Karpas-422 (cell line): ENCODE measurements at regions not wholly inside any gene's neighbourhood (a gene's known extent, or its start where the extent isn't known, plus 50 kb on each side); places are given as distances from the start of the nearest gene placed in this dataset. TPM values are rescaled to one million over a fixed set of nuclear protein-coding genes. Genes with fewer than 3 reads are reported as not detected.

Source experiments
- DNase-seq: peaks from one replicate; pipeline ENCODE4 v3.0.0-alpha.2; 2015
- H2AFZ ChIP-seq: fragments of 200-600 bp; sonication (generic); 2 replicates; pipeline ENCODE4 v1.6.1; 2014; ENCODE audit warnings: antibody characterized with exemption, low read length, mixed read lengths
- H3K27ac ChIP-seq: fragments of 200-600 bp; sonication (generic); 2 replicates; pipeline ENCODE4 v1.5.1; 2014; ENCODE audit warnings: mild to moderate bottlenecking, low read length, moderate library complexity
- H3K27me3 ChIP-seq: fragments of 200-600 bp; sonication (generic); 2 replicates; pipeline ENCODE4 v1.6.1; 2014; ENCODE audit warnings: low read length, mixed read lengths
- H3K36me3 ChIP-seq: fragments of 200-600 bp; sonication (generic); 2 replicates; pipeline ENCODE4 v1.6.1; 2014; ENCODE audit warnings: low read length, mixed read lengths; ENCODE audit not compliant: insufficient read depth
- H3K4me1 ChIP-seq: fragments of 200-600 bp; sonication (generic); 2 replicates; pipeline ENCODE4 v1.6.1; 2014; ENCODE audit warnings: mild to moderate bottlenecking, low read length, mixed read lengths
- H3K4me2 ChIP-seq: fragments of 200-600 bp; sonication (generic); 2 replicates; pipeline ENCODE4 v1.6.1; 2014; ENCODE audit warnings: low read length, low read depth, mild to moderate bottlenecking; ENCODE audit not compliant: poor library complexity, severe bottlenecking
- H3K4me3 ChIP-seq: fragments of 200-600 bp; sonication (generic); 2 replicates; pipeline ENCODE4 v1.5.1; 2014; ENCODE audit warnings: mild to moderate bottlenecking, antibody characterized with exemption, low read length, mixed read lengths
- H3K79me2 ChIP-seq: fragments of 200-600 bp; sonication (generic); 2 replicates; pipeline ENCODE4 v1.6.1; 2014; ENCODE audit warnings: mild to moderate bottlenecking, low read length, mixed read lengths
- H3K9ac ChIP-seq: fragments of 200-600 bp; sonication (generic); 2 replicates; pipeline ENCODE4 v1.6.0; 2014; ENCODE audit warnings: low read length
- H3K9me2 ChIP-seq: fragments of 200-600 bp; sonication (generic), shearing (Covaris generic); replicated peaks from 2 replicates; pipeline ENCODE4 v1.6.0; 2014; ENCODE audit warnings: mild to moderate bottlenecking, low read length, moderate library complexity; ENCODE audit not compliant: insufficient read depth
- H3K9me3 ChIP-seq: fragments of 300-700, 200-600 bp; sonication (generic); 2 replicates; pipeline ENCODE4 v1.6.1; 2014; ENCODE audit warnings: low read length, mixed read lengths
- H4K20me1 ChIP-seq: fragments of 200-600 bp; sonication (generic); 2 replicates; pipeline ENCODE4 v1.6.1; 2014; ENCODE audit warnings: mild to moderate bottlenecking, antibody characterized with exemption, low read length, low read depth; ENCODE audit not compliant: insufficient read depth
- small RNA-seq: library from RNA; depleted of rRNA; stranded (forward); fragments of <200 nt; gene quantifications from one replicate; pipeline ENCODE3, GENCODE V24; 2014

- H3K9ac ChIP-seq, result 0 out of 2 replicates have a peak overlapping the region, but pooled peaks have one; percentile 20
- no peak overlapping the region for H2AFZ ChIP-seq
- H3K9me3 ChIP-seq, result no peaks in the 10 kb centered on the region
- no peaks in the 10 kb centered on the region for H4K20me1 ChIP-seq
- H3K4me1 ChIP-seq, result peaks cover 81% of the 10 kb centered on the region
- H3K9me2 ChIP-seq, result no peaks in the 10 kb centered on the region
- H3K4me2 ChIP-seq, result no peak overlapping the region
- H3K27ac ChIP-seq, result peak overlapping the region; percentile 95
- H3K4me3 ChIP-seq, result no peak overlapping the region
- H3K79me2 ChIP-seq, result no peaks in the 10 kb centered on the region
- no peak for DNase-seq
- no peaks in the 10 kb centered on the region for H3K27me3 ChIP-seq
- H3K36me3 ChIP-seq, result no peaks in the 10 kb centered on the region
These were observed 50.5 kb upstream of the MTF2 start for GRCh38 chr1:93028542-93028941.

Small RNA genes lying in the stretch of these regions (small RNA-seq; reads per million reads assigned to genes)
- gene RF00019 (not detected), gene RN7SKP123 (0.63 reads per million, percentile 16 among the genes with 10 or more reads in this experiment)
